LNCAP (cell line): ENCODE measurements at regions not wholly inside any gene's neighbourhood (a gene's known extent, or its start where the extent isn't known, plus 50 kb on each side); places are given as distances from the start of the nearest gene placed in this dataset.

ENCODE experiments used
- TF ChIP-seq, protein P1 (sequence below): fragments of 450-650 bp; IDR thresholded peaks from 2 replicates; pipeline ENCODE4 v1.5.1; 2017; ENCODE audit warnings: mild to moderate bottlenecking

GRCh38 chr12:115267891-115268290 is 583.9 kb upstream of the TBX3 start:
- TF ChIP-seq, protein P1, sequence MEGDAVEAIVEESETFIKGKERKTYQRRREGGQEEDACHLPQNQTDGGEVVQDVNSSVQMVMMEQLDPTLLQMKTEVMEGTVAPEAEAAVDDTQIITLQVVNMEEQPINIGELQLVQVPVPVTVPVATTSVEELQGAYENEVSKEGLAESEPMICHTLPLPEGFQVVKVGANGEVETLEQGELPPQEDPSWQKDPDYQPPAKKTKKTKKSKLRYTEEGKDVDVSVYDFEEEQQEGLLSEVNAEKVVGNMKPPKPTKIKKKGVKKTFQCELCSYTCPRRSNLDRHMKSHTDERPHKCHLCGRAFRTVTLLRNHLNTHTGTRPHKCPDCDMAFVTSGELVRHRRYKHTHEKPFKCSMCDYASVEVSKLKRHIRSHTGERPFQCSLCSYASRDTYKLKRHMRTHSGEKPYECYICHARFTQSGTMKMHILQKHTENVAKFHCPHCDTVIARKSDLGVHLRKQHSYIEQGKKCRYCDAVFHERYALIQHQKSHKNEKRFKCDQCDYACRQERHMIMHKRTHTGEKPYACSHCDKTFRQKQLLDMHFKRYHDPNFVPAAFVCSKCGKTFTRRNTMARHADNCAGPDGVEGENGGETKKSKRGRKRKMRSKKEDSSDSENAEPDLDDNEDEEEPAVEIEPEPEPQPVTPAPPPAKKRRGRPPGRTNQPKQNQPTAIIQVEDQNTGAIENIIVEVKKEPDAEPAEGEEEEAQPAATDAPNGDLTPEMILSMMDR, result no peak

GRCh38 chr12:115267464-115267863 is 583.5 kb upstream of the TBX3 start:
- TF ChIP-seq, protein P1, result no peak

DNA sequence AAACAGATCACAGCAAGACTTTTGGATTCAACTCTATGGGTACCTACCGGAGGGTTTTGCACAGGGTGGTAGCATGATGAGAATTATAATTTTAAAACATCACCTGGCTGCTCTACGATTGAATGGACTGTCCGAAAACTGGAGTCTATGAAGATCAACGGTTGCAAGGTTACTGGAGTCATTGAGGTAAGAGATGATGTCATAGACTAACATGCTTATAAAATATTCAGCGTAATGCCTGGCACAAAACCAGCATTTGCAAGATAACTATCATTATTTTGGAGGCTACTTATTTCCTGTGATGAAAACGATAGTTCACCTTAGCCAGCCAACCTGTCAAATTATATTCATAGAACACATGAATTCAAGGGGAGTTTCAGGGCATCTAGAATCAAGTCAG is 580.6 kb upstream of the TBX3 start:
- TF ChIP-seq, protein P1, result no peak

DNA sequence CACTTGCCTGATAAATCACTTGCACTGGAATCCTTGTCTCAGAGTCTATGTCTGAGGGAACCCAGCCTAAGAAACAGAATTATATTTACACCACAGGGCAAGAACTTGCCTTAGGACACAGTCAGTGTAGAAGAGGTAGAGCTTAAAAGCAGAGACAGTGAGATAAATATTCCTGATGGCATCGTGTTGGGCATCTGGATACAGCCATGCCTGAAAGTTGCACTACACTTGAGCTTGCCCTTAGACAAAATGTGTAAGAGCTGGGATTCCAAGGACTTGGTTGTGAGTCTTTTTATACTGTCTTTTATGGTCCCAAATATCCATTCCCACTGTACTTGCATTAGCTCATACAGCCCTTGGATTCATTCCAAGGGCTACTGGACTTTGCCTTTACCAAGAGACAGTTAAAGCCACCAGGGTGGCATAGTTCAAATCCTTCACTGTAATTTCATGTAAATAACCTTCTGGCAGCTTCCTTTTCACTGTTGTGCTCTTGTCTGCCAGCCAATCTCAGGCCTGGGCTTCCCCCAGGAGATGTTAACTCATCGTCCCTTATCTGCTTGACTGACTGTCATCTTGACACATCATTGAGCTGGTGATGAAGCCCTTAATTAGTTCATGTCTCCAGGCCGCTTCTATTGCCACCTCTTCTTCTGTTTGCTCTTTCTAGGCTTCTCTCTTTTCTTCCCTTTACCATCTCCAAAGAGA is 577.9 kb upstream of the TBX3 start:
- TF ChIP-seq, protein P1, result no peak

GRCh38 chr12:115260762-115261675 is 577.0 kb upstream of the TBX3 start:
- TF ChIP-seq, protein P1, result no peak

- TF ChIP-seq, protein P1, result no peak
Observed at GRCh38 chr12:115259968-115260747, 576.2 kb upstream of the TBX3 start.

GRCh38 chr12:115257791-115258190 is 573.8 kb upstream of the TBX3 start:
- TF ChIP-seq, protein P1, result no peak
